ENCODE measurements at regions not wholly inside any gene's neighbourhood (a gene's known extent, or its start where the extent isn't known, plus 50 kb on each side); places are given as distances from the start of the nearest gene placed in this dataset.

DNA sequence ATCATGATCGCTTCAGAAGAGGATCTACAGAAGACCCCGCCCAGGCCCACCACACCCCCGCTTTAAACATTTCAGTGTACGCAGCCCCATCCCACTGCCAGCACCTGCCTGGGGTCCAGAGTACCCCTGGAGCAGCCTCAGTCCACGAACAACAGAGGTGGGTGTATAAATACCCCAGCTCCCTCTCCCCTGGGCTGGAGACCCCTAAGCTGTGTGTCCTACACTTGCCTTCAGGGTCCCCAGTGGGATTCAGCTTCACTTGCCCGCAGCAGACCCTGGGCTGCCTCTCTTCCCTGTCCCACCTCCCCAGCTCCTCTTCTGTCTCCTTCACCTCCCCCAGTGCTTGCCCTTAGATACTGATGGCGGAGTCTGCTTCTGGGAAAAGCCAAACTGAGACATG lies 105.7 kb downstream of the RBFOX3 start:
- DNase-seq (ENCODE audit: low spot score) = no peak
- no peak for FAIRE-seq

DNA sequence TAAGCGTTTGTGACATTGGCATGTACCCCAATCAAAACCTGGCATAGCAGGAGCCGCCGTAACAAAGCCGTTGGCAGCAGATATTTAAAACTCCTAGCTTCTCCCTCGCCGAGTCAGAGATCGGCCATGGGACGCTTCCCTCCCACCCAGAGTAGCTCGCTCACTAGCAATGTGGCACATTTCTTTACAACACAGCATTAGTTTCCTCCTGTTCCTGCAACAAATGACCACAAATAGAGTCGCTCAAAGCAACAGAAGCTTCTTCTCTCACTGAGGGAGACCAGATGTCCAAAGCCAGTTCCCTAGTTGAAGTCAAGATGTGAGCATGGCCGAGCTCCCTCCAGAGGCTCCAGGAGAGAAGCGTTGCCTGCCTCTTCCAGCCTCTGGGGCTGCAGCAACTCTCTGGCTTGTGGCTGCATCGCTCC lies 106.7 kb downstream of the RBFOX3 start:
- DNase-seq (ENCODE audit: low spot score) = no peak
- no peak for FAIRE-seq

DNA sequence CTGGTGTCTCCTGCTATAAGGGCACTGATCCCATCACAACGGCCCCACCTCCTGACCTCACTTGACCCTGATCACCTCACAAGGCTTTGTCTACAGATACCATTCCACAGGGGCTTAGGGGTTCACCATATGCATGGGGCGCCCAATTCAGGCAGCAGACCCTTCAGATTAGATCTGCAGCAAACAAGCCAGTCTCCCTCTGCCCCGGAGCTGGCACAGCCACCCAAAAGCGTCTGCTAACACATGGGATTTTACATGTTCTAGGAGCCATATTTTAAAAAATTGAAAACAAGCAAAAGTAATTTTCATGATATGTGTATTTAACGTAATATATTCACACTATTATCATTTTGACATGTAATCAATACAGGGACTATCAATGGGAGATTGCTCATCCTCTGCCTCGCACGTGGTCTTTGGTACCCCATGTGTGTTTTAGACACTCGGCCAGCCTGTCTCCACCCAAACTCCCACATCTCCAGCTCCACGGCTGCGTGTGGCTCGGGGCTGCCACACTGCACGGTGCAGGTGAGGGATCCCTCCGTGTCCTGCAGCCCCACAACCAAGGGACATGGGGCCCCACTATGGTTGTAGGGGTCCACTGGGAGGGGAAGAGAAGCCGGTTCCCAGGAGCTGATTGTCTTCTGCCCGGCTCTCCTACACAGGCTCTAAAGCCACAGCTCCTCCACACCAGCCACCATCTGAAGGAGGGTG lies 107.6 kb downstream of the RBFOX3 start:
- FAIRE-seq (no peak), DNase-seq (ENCODE audit: low spot score) (no peak)

DNA sequence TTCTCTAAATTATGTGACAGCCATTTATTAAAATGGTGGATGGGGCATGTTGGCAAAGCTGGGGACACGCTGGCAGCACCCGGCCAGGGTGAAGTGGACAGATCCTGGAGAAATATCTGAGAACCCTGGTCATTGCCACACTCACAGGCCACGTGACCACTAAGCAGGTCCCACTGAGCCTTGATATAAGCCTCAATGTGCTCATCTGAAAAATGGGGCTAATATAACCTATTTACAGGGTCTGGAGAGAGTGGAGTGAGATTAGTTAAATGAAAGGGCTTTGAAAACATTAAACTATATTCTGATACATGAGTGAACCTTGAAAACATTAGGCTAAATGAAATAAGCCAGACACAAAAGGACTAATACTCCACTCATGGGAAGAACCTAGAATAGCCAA lies 108.9 kb downstream of the RBFOX3 start:
- no peak for DNase-seq (ENCODE audit: low spot score)
- FAIRE-seq = no peak

DNA sequence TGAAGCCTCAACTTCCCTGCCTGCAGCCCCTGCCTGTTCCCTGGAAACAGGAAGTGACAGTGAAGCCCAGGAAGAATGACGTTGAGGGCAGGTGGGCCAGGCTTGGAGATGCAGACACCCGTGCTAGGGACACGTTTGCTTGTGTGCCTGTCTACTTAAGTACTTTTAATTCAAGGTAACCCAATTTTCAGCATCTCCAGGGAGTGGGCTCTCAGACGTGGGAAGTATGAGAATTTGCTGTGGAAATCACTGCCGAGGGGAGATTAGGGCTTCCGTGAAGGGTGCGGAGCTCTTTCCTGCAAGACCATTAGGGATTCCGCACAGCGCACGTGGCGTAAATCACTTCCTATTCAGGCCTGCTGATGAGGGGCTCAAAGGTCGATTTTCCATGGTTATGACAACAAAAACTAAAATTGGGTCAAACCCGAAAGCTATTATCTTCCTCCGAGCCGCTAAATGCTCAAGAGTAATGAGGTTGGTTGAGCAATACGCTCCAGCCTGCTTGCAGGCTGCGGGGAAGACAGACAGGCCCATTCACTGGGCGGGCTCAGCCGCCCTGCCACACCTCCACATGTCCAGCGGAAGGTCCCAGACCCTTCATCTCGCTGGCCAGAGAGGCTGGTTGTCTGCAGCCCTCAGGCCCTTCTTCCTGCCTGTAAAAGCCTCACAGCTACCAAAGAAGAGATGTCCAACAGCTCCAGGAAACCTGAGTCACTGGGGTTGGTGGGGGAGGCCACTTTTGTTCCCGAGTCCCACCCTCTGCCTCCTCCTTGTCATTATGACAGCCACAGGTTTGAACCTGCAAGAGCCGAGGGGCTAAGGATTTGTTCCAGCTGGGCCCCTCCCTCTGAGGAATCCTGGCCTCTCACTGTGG lies 109.9 kb downstream of the RBFOX3 start:
- no peak for DNase-seq (ENCODE audit: low spot score)
- FAIRE-seq = no peak

DNA sequence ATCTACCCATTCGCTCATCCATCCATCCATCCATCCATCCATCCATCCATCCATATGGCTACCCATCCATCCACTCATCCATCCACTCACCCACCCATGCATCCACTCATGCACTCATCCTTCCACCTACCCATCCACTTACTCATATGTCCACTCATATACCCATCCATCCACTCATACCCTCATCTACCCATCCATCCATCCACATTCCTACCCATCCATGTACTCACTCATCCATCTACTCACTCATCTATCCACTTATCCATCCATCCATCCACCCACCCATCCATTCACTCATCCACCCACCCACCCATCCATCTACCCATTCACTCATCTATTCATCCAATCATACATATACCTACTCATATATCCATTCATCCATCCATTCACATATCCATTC lies 112.0 kb downstream of the RBFOX3 start:
- DNase-seq (ENCODE audit: low spot score) = no peak
- no peak for FAIRE-seq

DNA sequence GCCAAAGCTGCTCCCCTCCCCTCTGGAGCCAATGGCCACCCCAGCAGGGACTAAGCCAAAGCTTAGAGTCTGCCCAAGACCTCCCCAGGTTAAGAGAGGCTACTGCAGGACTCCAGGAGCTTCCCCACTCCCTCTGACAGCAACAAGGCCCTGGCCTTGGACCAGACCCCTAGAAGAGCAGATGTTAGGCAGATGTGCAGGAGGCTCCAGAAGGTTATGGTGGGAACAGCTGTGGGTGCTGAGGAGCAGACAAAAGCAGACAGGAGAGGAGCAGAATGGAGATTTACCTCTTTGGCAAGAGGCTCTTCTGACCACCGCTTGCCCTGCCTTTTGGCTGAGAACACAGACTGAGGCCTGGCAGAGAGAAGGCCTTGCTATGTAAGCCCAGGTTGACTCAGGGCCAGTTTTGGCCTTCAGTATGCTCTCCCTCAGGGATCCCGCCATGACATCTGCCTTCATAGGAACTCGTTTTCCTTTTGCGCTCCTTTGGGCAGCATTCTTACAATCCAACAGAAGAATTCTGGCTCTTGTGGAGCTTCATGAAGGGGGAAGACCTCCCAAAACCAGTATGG lies 113.0 kb downstream of the RBFOX3 start:
- DNase-seq (ENCODE audit: low spot score) (no peak), FAIRE-seq (no peak)

DNA sequence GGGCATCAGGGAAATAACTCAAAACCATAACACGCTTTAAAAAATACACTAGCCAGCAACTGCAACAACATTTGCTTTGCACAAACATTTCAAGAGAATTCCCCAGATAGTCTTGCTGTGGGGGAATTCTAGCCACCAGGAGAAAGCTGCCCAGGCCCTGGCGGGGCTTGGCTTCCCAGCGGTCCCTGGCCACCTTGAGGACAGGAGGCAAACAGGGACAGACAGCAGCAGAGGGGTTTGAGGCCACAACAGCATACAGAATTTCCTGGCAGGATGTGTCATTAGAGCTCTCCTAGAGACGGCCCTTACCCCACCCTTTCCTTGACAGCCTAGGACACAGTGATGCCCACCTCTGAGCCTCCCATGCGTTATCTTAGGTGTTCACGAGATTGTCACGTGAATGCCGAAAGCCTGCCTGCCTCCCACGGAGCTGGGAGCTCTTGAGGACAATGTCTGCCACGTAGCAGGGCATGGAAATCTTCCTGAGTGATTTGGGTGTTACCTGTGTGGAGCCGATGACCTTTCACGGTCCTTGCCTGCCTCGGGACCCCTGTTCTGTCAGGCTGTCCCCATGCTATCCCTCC lies 114.3 kb downstream of the RBFOX3 start:
- DNase-seq (ENCODE audit: low spot score) = no peak
- FAIRE-seq = no peak

DNA sequence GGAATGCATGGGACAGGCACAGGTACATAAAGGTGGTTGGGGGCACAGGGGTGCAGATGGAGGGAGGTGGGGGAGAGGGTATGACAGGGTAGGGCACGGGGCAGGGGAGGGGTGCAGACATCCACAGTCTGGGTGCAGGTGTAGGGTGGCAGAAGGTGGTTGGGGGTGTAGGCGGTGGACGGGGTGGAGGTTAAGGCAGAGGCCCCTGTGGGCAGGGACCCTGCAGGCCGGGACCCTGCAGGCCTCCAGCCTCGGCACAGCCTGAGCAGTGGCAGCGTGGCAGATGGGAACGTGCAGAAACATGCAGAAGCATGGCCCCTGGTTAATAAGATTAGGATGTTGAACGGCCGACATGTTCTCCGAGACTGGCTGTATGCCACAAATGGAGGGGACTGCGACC lies 115.2 kb downstream of the RBFOX3 start:
- DNase-seq (ENCODE audit: low spot score) = no peak
- FAIRE-seq = no peak

DNA sequence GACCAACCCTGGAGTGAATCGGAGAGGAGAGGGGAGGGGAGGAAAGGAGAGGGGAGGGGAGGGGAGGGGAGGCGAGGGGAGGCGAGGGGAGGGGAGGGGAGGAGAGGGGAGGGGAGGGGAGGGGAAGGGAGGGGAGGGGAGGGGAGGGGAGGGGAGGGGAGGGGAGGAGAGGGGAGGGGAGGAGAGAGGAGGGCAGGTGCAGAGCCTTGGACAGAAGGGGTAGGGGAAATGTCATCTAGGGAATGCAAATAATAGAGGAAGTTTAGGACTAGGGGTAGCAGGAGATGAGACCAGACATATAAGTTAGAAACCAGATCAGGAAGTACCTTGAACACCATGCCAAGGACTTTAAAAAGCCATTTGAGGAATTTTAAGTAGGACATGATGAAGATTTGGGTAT lies 119.8 kb downstream of the RBFOX3 start:
- DNase-seq (ENCODE audit: low spot score) (no peak), FAIRE-seq (no peak)

DNA sequence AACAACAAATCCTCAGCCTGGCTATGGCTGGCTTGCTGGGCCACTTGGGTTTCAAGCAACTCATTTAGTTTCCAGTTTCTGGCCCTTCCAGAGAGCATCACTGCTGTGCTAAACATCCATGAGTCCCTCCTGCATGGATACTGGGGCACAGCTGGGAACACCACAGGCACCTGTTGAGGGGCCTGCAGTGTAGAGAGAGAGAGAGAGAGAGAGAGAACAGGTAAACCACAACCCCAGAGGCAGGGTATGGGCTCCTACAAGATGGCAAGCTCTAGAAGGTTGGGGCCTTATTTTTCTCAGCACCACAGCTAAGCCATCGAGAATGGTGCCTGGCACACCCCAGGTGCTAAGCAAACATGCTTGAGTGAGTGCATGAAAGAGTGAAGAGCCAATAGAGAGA lies 120.3 kb downstream of the RBFOX3 start:
- DNase-seq (ENCODE audit: low spot score) (no peak), FAIRE-seq (no peak)

DNA sequence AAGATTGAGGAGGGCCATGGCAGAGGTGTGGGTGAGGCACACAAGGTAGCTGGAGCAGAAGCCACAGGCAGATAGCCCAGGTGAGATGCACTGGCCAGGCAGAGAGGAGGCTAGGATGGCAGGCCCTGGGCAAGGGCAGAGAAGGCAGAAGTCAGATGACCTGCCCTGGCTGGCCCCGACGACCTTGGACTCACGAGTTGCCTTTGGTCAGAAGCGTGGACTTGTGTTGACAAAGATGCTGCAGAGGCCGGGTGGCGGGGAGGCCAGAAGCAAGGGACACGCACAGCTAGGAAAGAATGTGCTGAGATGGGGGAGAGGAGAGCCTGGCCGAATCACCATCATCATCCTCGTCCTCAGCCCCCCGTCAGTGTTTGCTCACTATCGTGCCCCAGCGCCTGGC lies 123.7 kb downstream of the RBFOX3 start:
- no peak for DNase-seq (ENCODE audit: low spot score)
- FAIRE-seq = no peak

DNA sequence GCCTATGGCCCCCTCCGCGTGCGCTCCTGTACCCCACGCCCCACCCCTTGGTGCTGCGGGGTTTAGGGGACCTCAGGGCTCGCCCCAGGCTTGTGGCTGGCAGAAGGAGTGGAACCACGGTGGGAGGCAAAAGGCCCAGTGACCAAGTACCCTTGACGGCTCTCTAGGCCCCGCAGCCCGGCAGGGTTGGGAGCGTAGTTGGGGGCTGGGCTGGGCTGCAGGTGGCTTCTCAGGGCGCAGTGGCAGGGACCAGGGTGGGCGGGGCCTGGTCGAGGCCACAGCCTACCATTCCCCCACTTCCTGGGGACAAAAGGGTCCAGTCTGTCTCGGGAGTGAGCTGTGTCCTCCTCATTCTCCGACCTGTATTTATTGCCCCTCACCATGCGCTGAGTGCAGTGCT lies 124.9 kb downstream of the RBFOX3 start:
- FAIRE-seq = no peak
- DNase-seq (ENCODE audit: low spot score) = no peak

DNA sequence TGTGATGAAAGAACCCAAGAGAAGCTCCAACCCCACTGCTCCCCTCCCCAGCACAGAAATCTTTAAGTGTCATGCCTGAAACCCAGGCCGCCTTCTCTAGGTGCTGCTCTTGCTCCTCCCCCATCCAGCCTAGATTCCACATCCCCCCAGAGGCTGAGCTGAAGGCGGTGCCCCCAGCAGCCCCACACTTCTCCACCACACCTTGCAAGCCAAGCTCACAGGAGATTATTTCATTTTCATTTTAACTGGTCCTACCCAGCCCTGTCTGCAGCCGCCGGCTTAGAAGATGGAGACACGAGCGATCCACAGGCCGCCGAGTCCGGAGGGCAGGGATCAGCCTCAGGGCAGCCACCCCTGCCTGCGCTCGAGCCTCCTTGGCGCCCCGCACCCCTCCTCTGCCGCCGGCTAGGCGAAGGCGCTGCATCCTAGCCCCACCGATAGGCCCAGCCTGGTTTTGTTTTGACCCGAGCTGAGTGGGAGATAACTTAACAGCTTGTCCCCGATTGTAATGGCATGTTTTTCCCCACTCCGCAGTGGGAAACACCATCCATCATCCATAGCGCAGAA lies 125.3 kb downstream of the RBFOX3 start:
- FAIRE-seq = no peak
- DNase-seq (ENCODE audit: low spot score) = no peak

DNA sequence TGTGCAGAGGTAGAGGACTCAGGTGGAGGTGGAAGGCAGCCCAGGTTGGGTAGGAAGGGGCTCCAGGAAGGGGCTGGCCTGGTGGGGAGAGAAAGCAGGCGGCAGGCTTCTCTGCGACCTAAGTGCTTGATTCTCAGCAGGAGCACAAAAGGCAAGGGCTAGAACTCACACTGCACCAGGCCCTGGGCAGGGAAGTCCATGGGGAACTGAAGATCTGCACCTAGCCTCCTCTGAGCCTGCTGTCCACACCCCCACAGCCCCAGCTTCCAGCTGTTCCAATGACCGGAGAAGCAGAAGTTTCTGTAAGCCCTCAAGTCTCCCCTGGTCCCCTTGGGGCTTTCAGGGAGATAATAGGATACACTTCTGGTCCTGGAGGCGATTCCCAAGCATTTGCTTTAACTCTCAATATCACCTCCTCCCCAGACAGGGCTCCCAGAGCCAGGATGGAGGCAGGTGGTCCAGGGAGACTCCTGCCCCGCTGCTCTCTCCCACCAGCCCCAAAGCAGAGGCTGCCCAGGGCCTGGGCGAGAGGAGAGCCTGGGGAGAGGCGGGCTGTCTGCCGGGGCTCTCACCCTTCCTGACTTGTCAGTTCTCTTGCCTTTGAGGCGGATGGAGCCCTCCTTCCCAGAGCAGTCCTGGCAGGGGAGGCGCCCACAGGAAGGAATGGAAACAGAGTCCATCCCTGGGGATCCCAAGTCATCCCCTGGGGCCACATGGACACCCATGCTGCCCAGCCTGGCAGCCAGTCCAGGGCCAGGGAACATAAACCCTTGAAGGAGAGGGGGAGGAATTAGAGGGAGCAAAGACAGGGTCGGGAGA lies 126.0 kb downstream of the RBFOX3 start:
- DNase-seq (ENCODE audit: low spot score) = no peak
- FAIRE-seq = no peak

DNA sequence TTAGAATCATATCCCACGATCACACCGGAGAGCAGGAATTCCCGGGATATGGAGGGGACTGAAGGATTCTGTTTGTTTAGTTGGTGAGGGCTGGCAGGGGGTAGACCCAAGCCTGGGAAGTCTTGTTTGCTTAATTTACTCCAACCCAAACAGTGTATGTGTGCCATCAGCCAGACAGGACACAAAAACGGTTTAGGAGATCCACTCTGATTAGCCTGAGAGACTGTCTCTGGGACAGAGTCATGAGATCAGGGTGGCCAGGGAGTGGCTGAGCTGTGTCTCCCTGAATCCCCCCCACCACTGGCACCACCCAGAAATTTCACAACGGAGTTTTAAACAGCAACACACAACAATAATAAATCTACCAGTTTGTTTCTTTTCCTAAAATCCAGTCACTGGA lies 127.0 kb downstream of the RBFOX3 start:
- DNase-seq (ENCODE audit: low spot score) = no peak
- FAIRE-seq = no peak

DNA sequence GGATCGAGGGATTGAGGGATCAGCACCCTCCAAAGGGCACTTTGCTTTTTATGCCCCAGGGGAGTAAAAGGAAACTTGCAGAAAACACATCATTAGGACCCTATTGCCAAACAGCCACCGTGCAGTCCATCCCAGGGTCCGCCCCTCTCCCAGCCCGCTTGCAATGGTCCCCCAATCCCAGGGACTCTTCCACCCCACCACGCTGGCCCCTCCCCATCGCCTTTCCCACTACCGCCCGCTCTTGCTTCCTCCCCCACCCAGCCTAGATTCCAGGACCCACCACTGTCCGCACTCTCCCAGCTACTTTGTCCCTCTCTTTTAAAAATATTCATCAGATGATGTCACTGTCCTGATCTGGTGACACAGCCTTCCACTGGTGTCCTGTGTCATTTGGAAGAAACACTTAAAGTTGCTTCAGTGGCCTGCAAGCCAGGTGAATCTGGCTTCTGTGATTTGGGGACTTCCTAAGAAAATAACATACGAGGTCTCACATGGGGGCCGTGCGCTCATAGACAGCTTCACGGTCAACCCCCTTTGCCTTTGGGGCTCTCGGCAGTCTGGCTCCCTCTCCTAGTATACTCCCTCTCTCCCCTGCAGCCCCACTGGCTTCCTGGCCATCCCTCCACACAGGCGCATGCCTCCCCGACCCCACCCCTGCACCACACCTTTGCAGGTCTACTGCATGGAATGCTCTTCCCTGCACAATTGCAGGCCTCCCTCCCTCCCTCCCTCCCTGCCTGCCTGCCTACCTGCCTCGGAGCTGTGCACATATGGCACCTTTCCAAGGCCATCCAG lies 127.9 kb downstream of the RBFOX3 start:
- no peak for FAIRE-seq
- no peak for DNase-seq (ENCODE audit: low spot score)

DNA sequence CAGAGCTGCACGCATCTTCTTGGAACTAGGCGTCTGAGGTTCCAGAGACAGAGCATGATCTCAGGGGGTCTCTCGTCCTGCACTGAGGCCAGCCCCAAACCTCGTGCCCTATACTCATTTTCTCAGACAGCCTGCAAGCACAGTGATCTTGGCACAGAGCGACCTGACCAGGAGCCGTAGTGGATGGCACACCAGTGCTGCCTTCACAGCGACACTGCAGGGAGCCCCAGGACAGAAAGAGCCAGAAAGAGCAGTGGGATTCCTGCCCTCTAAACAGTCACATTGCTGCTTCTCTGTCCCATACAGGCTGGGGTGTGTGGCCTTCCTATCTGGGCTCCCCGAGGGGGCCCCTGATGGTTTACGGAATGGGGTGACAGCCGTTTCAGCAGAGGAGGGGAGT lies 131.0 kb downstream of the RBFOX3 start:
- no peak for DNase-seq (ENCODE audit: low spot score)

DNA sequence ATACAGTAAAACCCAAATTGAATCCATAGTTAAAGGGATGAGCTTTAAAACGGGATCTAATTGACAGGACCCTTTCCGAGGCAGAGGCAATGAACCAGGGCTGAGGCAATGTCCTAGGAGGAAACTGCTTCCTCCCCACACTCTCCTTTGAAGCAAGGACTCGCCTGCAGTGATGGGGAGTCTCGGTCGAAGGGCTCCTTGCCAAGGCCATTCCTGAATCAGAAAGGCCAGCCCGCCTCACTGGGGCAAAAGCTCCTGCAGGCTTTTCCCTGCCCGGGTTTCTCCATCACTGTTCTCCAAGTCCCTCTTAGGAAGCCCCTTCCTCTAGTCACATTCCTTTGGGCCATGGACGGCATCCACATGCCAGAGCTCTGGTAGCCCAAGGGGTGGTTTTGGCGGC lies 132.0 kb downstream of the RBFOX3 start:
- DNase-seq (ENCODE audit: low spot score) = no peak
- FAIRE-seq = no peak

More for the DNA sequence above, 131.0 kb downstream of the RBFOX3 start:
- FAIRE-seq = no peak

DNA sequence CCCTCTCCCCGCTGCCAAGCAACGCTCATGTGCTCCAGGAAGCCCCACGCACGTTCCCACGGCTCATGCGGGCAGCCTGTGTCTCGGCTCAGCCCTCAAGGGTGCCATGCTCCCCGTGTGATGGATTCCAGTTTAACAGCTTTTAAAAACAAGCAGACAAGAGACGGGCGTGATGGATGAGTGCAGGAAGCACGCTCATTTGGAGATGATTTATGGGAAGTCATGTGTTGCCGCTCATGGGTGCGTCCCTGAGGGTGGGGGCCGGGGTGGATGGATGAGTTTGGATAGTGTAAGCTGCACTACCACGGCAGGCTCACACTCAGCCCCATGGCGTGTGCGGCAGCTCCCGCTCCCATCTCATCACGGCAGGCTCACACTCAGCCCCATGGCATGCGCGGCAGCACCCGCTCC lies 132.8 kb downstream of the RBFOX3 start:
- DNase-seq (ENCODE audit: low spot score) (no peak), FAIRE-seq (no peak)
